NCI-H1105 treated with DMSO at 0.1 percent for 48 hours (cell line): ENCODE measurements at regions not wholly inside any gene's neighbourhood (a gene's known extent, or its start where the extent isn't known, plus 50 kb on each side); places are given as distances from the start of the nearest gene placed in this dataset.
A peak's percentile ranks its signal among the peaks of the same experiment; 100 is the strongest.
"Not testable (repeated sequence)": the region's sequence is repeated elsewhere in the genome, so short reads cannot be mapped to it uniquely, and the experiment has no call there.

Experiments
- DNase-seq: peaks from one replicate; lab custom pipeline; 2025; lab: John Stamatoyannopoulos, UW

- DNase-seq, result no peak
These were observed 100.1 kb downstream of the EIF4E start for GRCh38 chr4:98828801-98829200.

GRCh38 chr4:98827661-98828060 lies 101.3 kb downstream of the EIF4E start:
- DNase-seq, result no peak

GRCh38 chr4:98822144-98822543 lies 106.8 kb downstream of the EIF4E start:
- DNase-seq, result no peak

- not testable (repeated sequence) for DNase-seq
These were observed 110.8 kb downstream of the EIF4E start for GRCh38 chr4:98818116-98818515.

GRCh38 chr4:98816816-98817215 lies 112.1 kb downstream of the EIF4E start:
- DNase-seq, result no peak

GRCh38 chr4:98816386-98816785 lies 112.5 kb downstream of the EIF4E start:
- DNase-seq, result no peak

- no peak for DNase-seq
These were observed 124.5 kb downstream of the EIF4E start for GRCh38 chr4:98804403-98804802.

- no peak for DNase-seq
These were observed 125.7 kb downstream of the EIF4E start for GRCh38 chr4:98803251-98803650.

GRCh38 chr4:98802770-98803198 lies 126.1 kb downstream of the EIF4E start:
- no peak for DNase-seq

GRCh38 chr4:98801259-98801725 lies 127.6 kb downstream of the EIF4E start:
- DNase-seq, result no peak

GRCh38 chr4:98796991-98797390 lies 131.9 kb downstream of the EIF4E start:
- DNase-seq, result no peak

- no peak for DNase-seq
These were observed 134.2 kb downstream of the EIF4E start for GRCh38 chr4:98794565-98795205.

- peak; percentile 50 for DNase-seq
These were observed 135.2 kb upstream of the TSPAN5 start for GRCh38 chr4:98793658-98794057.

GRCh38 chr4:98786866-98787265 lies 128.5 kb upstream of the TSPAN5 start:
- DNase-seq, result no peak

- DNase-seq, result no peak
These were observed 126.7 kb upstream of the TSPAN5 start for GRCh38 chr4:98784947-98785706.

- no peak for DNase-seq
These were observed 123.4 kb upstream of the TSPAN5 start for GRCh38 chr4:98781641-98782357.

- DNase-seq, result no peak
These were observed 122.5 kb upstream of the TSPAN5 start for GRCh38 chr4:98780926-98781325.

- no peak for DNase-seq
These were observed 120.7 kb upstream of the TSPAN5 start for GRCh38 chr4:98779088-98779487.

GRCh38 chr4:98778206-98778605 lies 119.8 kb upstream of the TSPAN5 start:
- DNase-seq, result no peak

GRCh38 chr4:98775672-98776071 lies 117.3 kb upstream of the TSPAN5 start:
- DNase-seq, result no peak

GRCh38 chr4:98773638-98774037 lies 115.2 kb upstream of the TSPAN5 start:
- DNase-seq, result no peak

GRCh38 chr4:98771959-98772632 lies 113.7 kb upstream of the TSPAN5 start:
- no peak for DNase-seq
